Endothelial cell of umbilical vein (primary cell): ENCODE measurements at regions not wholly inside any gene's neighbourhood (a gene's known extent, or its start where the extent isn't known, plus 50 kb on each side); places are given as distances from the start of the nearest gene placed in this dataset.

ENCODE experiments used
- BruUV-seq: library from RNA; stranded (reverse); fragments of 400-500 nt; replicated peaks from 2 replicates; lab custom pipeline; 2021; lab: Mats Ljungman, UMichigan
- CTCF ChIA-PET: fragments of 300-600, 350-600 bp; sonication (Branson Sonifier 250); formaldehyde crosslinking; loops from one replicate; lab custom pipeline; 2021; ENCODE audit warnings: antibody characterized with exemption, inconsistent platforms; lab: Charles Lee
- POLR2A ChIA-PET: fragments of 300-600, 350-600 bp; sonication (Branson Sonifier 250); formaldehyde crosslinking; loops from one replicate; lab custom pipeline; 2021; ENCODE audit warnings: antibody characterized with exemption, inconsistent platforms; lab: Charles Lee
- DNase-seq: peaks from one replicate; pipeline ENCODE4 v3.0.0-alpha.2; 2011; ENCODE audit warnings: low read depth, low spot score
- FAIRE-seq: peaks from 2 replicates; lab custom pipeline; 2011; peaks lifted over from hg19 to GRCh38; lab: Jason Lieb, UNC
- H2AFZ ChIP-seq: 2 replicates; pipeline ENCODE4 v1.6.0; 2012; ENCODE audit warnings: low read depth, low read length, control low read depth, inconsistent platforms
- H3K27ac ChIP-seq: 2 replicates; pipeline ENCODE4 v1.5.1; 2011; ENCODE audit warnings: low read depth, mild to moderate bottlenecking, control low read depth, low read length, moderate library complexity; ENCODE audit not compliant: insufficient read depth
- H3K27me3 ChIP-seq, 2 experiments: 2 replicates each; pipeline versions ENCODE4 v1.6.0 to v1.6.1; 2011; ENCODE audit warnings: low read length in 2 of 2, mixed read lengths in 1 of 2; ENCODE audit not compliant: control insufficient read depth in 2 of 2, insufficient read depth in 2 of 2
- H3K36me3 ChIP-seq, 2 experiments: 2 replicates in 1 of 2; 3 replicates in 1 of 2; pipeline ENCODE4 v1.5.1; 2011; ENCODE audit warnings: low read length in 2 of 2, mild to moderate bottlenecking in 1 of 2, moderate library complexity in 1 of 2; ENCODE audit not compliant: control insufficient read depth in 2 of 2, insufficient read depth in 2 of 2; ENCODE audit errors: extremely low read depth in 1 of 2
- H3K4me1 ChIP-seq: 3 replicates; pipeline ENCODE4 v1.5.1; 2011; ENCODE audit warnings: mild to moderate bottlenecking, low read length; ENCODE audit not compliant: control insufficient read depth, insufficient read depth; ENCODE audit errors: extremely low read depth
- H3K4me2 ChIP-seq: 2 replicates; pipeline ENCODE4 v1.6.1; 2011; ENCODE audit warnings: low read length, control low read depth, mixed read lengths; ENCODE audit not compliant: insufficient read depth
- H3K4me3 ChIP-seq, 3 experiments: fragments of 200-600 bp in 1 of 3; sonication (generic), shearing (Covaris generic) in 1 of 3; replicated peaks in 1 of 3; 2 replicates each; pipeline ENCODE4 v1.5.1; 2011 to 2016; ENCODE audit warnings: control low read depth in 3 of 3, low read length in 3 of 3, mild to moderate bottlenecking in 2 of 3, inconsistent platforms in 1 of 3, low read depth in 1 of 3, moderate library complexity in 1 of 3; ENCODE audit not compliant: insufficient read depth in 1 of 3
- H3K79me2 ChIP-seq: 2 replicates; pipeline ENCODE4 v1.6.0; 2012; ENCODE audit warnings: low read length, inconsistent platforms; ENCODE audit not compliant: control insufficient read depth, insufficient read depth
- H3K9ac ChIP-seq: replicated peaks from 2 replicates; pipeline ENCODE3; 2011; ENCODE audit warnings: low read length, control low read depth; ENCODE audit not compliant: insufficient read depth; ENCODE audit errors: extremely low read depth
- H3K9me1 ChIP-seq: replicated peaks from 3 replicates; pipeline ENCODE4 v1.6.0; 2011; ENCODE audit warnings: mild to moderate bottlenecking, low read length; ENCODE audit not compliant: control insufficient read depth, insufficient read depth; ENCODE audit errors: extremely low read depth
- H3K9me3 ChIP-seq: replicated peaks from 2 replicates; pipeline ENCODE4 v1.5.1; 2012; ENCODE audit warnings: low read length, inconsistent platforms; ENCODE audit not compliant: control insufficient read depth, insufficient read depth
- H4K20me1 ChIP-seq: replicated peaks from 2 replicates; pipeline ENCODE3; 2011; ENCODE audit warnings: mild to moderate bottlenecking, low read length; ENCODE audit not compliant: control insufficient read depth, insufficient read depth; ENCODE audit errors: extremely low read depth
- CTCF ChIP-seq, 2 donors: IDR thresholded peaks; 1 replicate in 1 of 2; 2 replicates in 1 of 2; pipeline ENCODE4 v1.5.1; 2011; ENCODE audit warnings: low read length in 2 of 2, mild to moderate bottlenecking in 2 of 2, moderate library complexity in 2 of 2, control low read depth in 1 of 2, inconsistent platforms in 1 of 2, low read depth in 1 of 2; ENCODE audit not compliant: insufficient read depth in 1 of 2; ENCODE audit errors: extremely low read depth in 1 of 2
- EZH2 ChIP-seq: IDR thresholded peaks from 2 replicates; pipeline ENCODE4 v1.6.1; 2012; ENCODE audit warnings: borderline replicate concordance, low read depth, mild to moderate bottlenecking, moderate library complexity, low read length, inconsistent platforms; ENCODE audit not compliant: severe bottlenecking
- FOS ChIP-seq: IDR thresholded peaks from 2 replicates; pipeline ENCODE4 v1.6.1; 2011; ENCODE audit warnings: mild to moderate bottlenecking, low read length, moderate library complexity, borderline replicate concordance; ENCODE audit not compliant: insufficient read depth
- GATA2 ChIP-seq: IDR thresholded peaks from 2 replicates; pipeline ENCODE4 v1.7.0; 2011; ENCODE audit warnings: low read depth, mild to moderate bottlenecking, moderate library complexity, mixed read lengths, low read length; ENCODE audit not compliant: insufficient read length, insufficient read depth
- JUN ChIP-seq: IDR thresholded peaks from 2 replicates; pipeline ENCODE4 v1.6.1; 2011; ENCODE audit warnings: borderline replicate concordance, low read depth; ENCODE audit not compliant: insufficient read length, insufficient read depth
- MYC ChIP-seq: IDR thresholded peaks from one replicate; pipeline ENCODE4 v1.6.1; 2011; ENCODE audit warnings: mild to moderate bottlenecking, low read depth, low read length
- POLR2A ChIP-seq: IDR thresholded peaks from 2 replicates; pipeline ENCODE4 v1.6.1; 2012; ENCODE audit warnings: low read depth, mild to moderate bottlenecking, control low read depth, low read length
- POLR2AphosphoS5 ChIP-seq: IDR thresholded peaks from 2 replicates; pipeline ENCODE4 v1.6.1; 2012; ENCODE audit warnings: low read depth, mild to moderate bottlenecking, control low read depth, low read length, moderate library complexity; ENCODE audit not compliant: insufficient read depth
- dilution Hi-C: fragments of 300-500 bp; cut with MboI; formaldehyde crosslinking; loops from one replicate; pipeline ENCODE4 v1.15.0; 2019; ENCODE audit warnings: low sequenced_read_pairs; ENCODE audit not compliant: extremely low pct_ligation_motif_present
- intact Hi-C: fragments of 100-400 bp; cut with micrococcal nuclease; formaldehyde crosslinking; loops from one replicate; pipeline ENCODE4 v1.10.0; 2022
- TF ChIP-seq, protein P1 (sequence below): IDR thresholded peaks from 2 replicates; pipeline ENCODE4 v1.6.1; 2011; ENCODE audit not compliant: insufficient read depth, insufficient read length

GRCh38 chr12:13583630-13584029 is 387.1 kb downstream of the EMP1 start:
- Histone ChIP-seq H3K4me1 (no peaks in the 10 kb centered on the region), H3K4me2 (no peak overlapping the region), H3K4me3 (no peak overlapping the region), H3K36me3 (no peaks in the 10 kb centered on the region), H2AFZ (no peak overlapping the region), H4K20me1 (no peaks in the 10 kb centered on the region), H3K27me3 (no peaks in the 10 kb centered on the region), H3K9me1 (no peaks in the 10 kb centered on the region), H3K9ac (no peak overlapping the region), H3K27ac (no peak overlapping the region), H3K9me3 (no peaks in the 10 kb centered on the region), H3K79me2 (no peaks in the 10 kb centered on the region)
- ChIA-PET POLR2A (no interaction called here), CTCF (no interaction called here)
- intact Hi-C loops (no loop called here), dilution Hi-C loops (no loop called here)
- no peak for FAIRE-seq
- BruUV-seq, result no TSS peak
- no peak for DNase-seq
- TF ChIP-seq MYC (no peak), FOS (no peak), EZH2 (no peak), CTCF (IDR thresholded peaks at IDR 0.05; ENCODE audit: extremely low read depth in 1 of 2, insufficient read depth in 1 of 2, low read depth in 1 of 2, low read length in 2 of 2) (no peak), JUN (no peak), POLR2A (no peak), POLR2AphosphoS5 (no peak), GATA2 (no peak)
- TF ChIP-seq, protein P1, sequence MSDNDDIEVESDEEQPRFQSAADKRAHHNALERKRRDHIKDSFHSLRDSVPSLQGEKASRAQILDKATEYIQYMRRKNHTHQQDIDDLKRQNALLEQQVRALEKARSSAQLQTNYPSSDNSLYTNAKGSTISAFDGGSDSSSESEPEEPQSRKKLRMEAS, result no peak
